Activated naive CD8-positive, alpha-beta T cell treated with anti-CD3 and anti-CD28 coated beads, Interleukin-2, amount 10 ng/mL, durations not matched to agents 7 days and 5 days (primary cell): ENCODE measurements at regions not wholly inside any gene's neighbourhood (a gene's known extent, or its start where the extent isn't known, plus 50 kb on each side); places are given as distances from the start of the nearest gene placed in this dataset.

Experiments
- ATAC-seq: fragments of 150-1000 bp; cut with Tn5 transposase; one replicate; pipeline ENCODE4 v1.10.0; 2021; ENCODE audit warnings: low read depth, moderate library complexity
- POLR2A ChIA-PET: fragments of 350-600 bp; sonication (Branson Sonifier 250); formaldehyde crosslinking; loops from one replicate; lab custom pipeline; 2021; ENCODE audit warnings: antibody characterized with exemption; lab: Charles Lee
- DNase-seq: peaks from one replicate; pipeline ENCODE4 v3.0.0; 2021
- H3K27ac Mint-ChIP-seq: one replicate; pipeline ENCODE4 v1.8.0; 2022; ENCODE audit warnings: mild to moderate bottlenecking, mixed read lengths
- H3K27me3 Mint-ChIP-seq: one replicate; pipeline ENCODE4 v1.8.0; 2022; ENCODE audit warnings: mild to moderate bottlenecking, moderate library complexity, mixed read lengths
- H3K36me3 Mint-ChIP-seq: one replicate; pipeline ENCODE4 v1.8.0; 2021; ENCODE audit warnings: mild to moderate bottlenecking, mixed read lengths
- H3K4me1 Mint-ChIP-seq: one replicate; pipeline ENCODE4 v1.8.0; 2021; ENCODE audit warnings: mixed read lengths
- H3K4me3 Mint-ChIP-seq: one replicate; pipeline ENCODE4 v1.8.0; 2022; ENCODE audit warnings: mild to moderate bottlenecking, moderate library complexity, mixed read lengths
- H3K9me3 Mint-ChIP-seq: one replicate; pipeline ENCODE4 v1.8.0; 2021; ENCODE audit warnings: mixed read lengths

DNA sequence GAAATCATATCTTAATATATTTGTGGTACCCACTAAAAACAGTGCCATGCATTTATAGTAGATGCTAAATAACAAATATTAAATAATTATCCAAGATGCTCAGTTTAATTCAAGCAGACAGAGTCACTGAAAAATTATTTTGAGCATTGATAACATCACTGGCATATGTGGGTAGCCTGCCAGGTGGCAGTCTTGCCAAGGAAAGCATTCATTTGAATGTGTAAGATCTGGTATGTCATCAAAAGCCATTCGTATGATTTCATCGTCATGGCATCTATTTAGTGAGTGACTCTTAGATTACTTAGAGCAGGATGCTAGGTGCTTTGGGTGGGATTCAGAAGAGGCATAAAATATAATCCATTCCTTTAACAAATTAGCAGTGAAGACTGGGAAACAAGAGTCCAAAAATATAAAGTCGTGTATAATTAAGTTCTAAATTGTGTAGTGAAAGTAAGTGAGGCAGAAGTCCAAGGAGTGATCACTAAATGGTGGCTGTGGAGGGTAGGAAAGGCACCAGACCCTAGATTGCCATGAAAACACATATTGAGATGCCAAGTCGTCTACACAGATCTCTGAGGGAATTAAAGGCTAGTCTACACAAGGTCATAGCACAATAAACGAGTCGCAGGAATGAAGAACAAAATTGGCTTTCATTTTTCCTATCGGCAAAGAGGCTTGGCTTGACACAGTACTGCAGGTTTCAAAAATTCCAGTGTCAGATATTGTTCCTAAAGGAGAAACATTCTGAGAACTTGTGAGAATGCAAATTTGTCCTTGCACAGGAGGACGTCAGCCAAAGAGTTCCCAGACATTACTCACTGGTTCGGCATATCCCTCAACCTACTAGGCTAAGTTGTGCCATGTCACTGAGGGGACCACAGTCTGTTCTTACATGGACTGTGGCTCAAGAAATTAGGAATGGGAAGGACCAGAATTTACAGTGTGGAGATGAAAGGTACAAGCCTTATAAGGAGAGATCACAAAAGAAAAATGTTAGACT lies 130.8 kb downstream of the LYPLAL1 start:
- H3K4me1 Mint-ChIP-seq, result no peaks in the 10 kb centered on the region
- peaks cover 4% of the 10 kb centered on the region for H3K9me3 Mint-ChIP-seq
- DNase-seq (no peak), ATAC-seq (no peak)
- H3K4me3 Mint-ChIP-seq, result no peak overlapping the region
- POLR2A ChIA-PET, result no interaction called here
- H3K27ac Mint-ChIP-seq, result no peak overlapping the region
- no peaks in the 10 kb centered on the region for H3K36me3 Mint-ChIP-seq
- no peaks in the 10 kb centered on the region for H3K27me3 Mint-ChIP-seq

DNA sequence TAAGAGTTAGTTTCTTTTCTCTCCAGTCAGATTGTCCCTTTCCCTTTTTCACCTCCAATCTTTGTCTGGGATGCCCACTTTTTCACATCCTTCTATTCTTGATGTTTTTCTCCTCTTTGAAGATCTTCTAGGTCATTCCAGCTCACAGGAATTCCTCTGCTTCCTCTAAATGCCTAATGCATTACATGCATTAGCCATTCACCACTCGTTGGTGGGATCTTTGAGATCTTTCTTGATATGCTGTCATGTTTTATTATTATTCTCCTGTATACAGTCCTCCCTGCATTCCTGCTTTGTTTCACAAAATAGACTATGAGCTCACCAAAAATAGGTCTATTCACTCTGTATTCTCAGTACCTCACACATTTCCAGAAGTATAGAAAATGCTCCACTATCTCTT lies 129.0 kb downstream of the LYPLAL1 start:
- Mint-ChIP-seq H3K27ac (no peak overlapping the region), H3K9me3 (peaks cover 1% of the 10 kb centered on the region), H3K4me1 (no peaks in the 10 kb centered on the region), H3K4me3 (no peak overlapping the region), H3K27me3 (no peaks in the 10 kb centered on the region), H3K36me3 (no peaks in the 10 kb centered on the region)
- no peak for ATAC-seq
- POLR2A ChIA-PET, result no interaction called here
- DNase-seq, result no peak

- no peaks in the 10 kb centered on the region for H3K4me1 Mint-ChIP-seq
- DNase-seq, result no peak
- H3K36me3 Mint-ChIP-seq, result no peaks in the 10 kb centered on the region
- no peak overlapping the region for H3K27ac Mint-ChIP-seq
- H3K9me3 Mint-ChIP-seq, result no peaks in the 10 kb centered on the region
- POLR2A ChIA-PET, result no interaction called here
- ATAC-seq, result no peak
- H3K27me3 Mint-ChIP-seq, result no peaks in the 10 kb centered on the region
- no peak overlapping the region for H3K4me3 Mint-ChIP-seq
Observed at GRCh38 chr1:219299420-219299819, 125.7 kb downstream of the LYPLAL1 start.

GRCh38 chr1:219298571-219299148 lies 125.0 kb downstream of the LYPLAL1 start:
- no peak for DNase-seq
- ATAC-seq, result no peak
- H3K27me3 Mint-ChIP-seq, result no peaks in the 10 kb centered on the region
- POLR2A ChIA-PET, result no interaction called here
- H3K4me3 Mint-ChIP-seq, result no peak overlapping the region
- H3K27ac Mint-ChIP-seq, result no peak overlapping the region
- no peaks in the 10 kb centered on the region for H3K9me3 Mint-ChIP-seq
- no peaks in the 10 kb centered on the region for H3K4me1 Mint-ChIP-seq
- no peaks in the 10 kb centered on the region for H3K36me3 Mint-ChIP-seq

GRCh38 chr1:219296430-219297355 lies 123.0 kb downstream of the LYPLAL1 start:
- H3K9me3 Mint-ChIP-seq, result no peaks in the 10 kb centered on the region
- H3K4me3 Mint-ChIP-seq, result no peak overlapping the region
- DNase-seq, result no peak
- H3K27ac Mint-ChIP-seq, result no peak overlapping the region
- ATAC-seq, result no peak
- POLR2A ChIA-PET, result no interaction called here
- H3K36me3 Mint-ChIP-seq, result no peaks in the 10 kb centered on the region
- H3K27me3 Mint-ChIP-seq, result no peaks in the 10 kb centered on the region
- H3K4me1 Mint-ChIP-seq, result no peaks in the 10 kb centered on the region

DNA sequence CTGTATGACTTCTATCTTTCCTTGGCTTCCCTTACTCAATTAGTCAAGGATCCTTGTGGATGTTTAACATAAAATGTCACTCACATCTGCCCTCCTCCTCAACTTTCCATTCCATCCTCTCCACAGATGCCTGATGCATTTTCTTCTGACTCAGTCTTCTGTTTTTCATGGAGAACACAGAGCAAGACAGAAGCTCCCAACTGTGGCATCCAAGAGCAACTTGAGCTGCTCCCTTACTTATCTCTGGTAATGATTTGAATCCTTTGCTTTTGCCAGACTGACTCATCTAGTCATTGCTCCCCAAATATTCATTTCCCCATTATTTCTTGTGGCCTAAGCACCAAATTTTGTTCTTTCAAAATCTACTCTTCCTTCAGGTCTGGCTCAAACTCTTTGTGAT lies 120.6 kb downstream of the LYPLAL1 start:
- Mint-ChIP-seq H3K9me3 (no peaks in the 10 kb centered on the region), H3K36me3 (no peaks in the 10 kb centered on the region), H3K27me3 (no peaks in the 10 kb centered on the region), H3K4me1 (no peaks in the 10 kb centered on the region), H3K4me3 (no peak overlapping the region), H3K27ac (no peak overlapping the region)
- DNase-seq (no peak), ATAC-seq (no peak)
- POLR2A ChIA-PET, result no interaction called here

DNA sequence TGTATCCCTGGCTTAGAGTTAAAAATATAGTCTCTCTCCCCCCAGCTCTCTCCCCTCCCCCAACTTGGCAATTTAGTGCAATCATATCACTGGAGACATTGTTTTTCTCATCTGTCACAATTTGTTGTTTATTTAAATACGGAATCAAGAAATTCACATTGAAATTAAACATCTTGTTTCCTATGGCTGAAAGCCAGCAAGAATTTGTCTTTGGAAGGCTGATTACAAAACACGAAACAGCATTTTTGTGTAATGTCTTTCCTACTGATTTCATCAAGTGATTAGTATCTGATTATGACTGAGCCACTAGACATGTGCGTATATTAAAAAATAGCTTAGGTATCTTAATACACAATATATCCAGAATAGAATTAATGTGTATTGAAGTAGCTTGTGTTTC lies 119.7 kb downstream of the LYPLAL1 start:
- H3K27ac Mint-ChIP-seq, result no peak overlapping the region
- DNase-seq (no peak), ATAC-seq (no peak)
- no peak overlapping the region for H3K4me3 Mint-ChIP-seq
- no peaks in the 10 kb centered on the region for H3K27me3 Mint-ChIP-seq
- POLR2A ChIA-PET, result no interaction called here
- no peaks in the 10 kb centered on the region for H3K36me3 Mint-ChIP-seq
- no peaks in the 10 kb centered on the region for H3K9me3 Mint-ChIP-seq
- no peaks in the 10 kb centered on the region for H3K4me1 Mint-ChIP-seq

- POLR2A ChIA-PET, result no interaction called here
- H3K36me3 Mint-ChIP-seq, result no peaks in the 10 kb centered on the region
- H3K4me3 Mint-ChIP-seq, result no peak overlapping the region
- no peaks in the 10 kb centered on the region for H3K4me1 Mint-ChIP-seq
- H3K27me3 Mint-ChIP-seq, result no peaks in the 10 kb centered on the region
- no peaks in the 10 kb centered on the region for H3K9me3 Mint-ChIP-seq
- DNase-seq, result no peak
- no peak overlapping the region for H3K27ac Mint-ChIP-seq
- no peak for ATAC-seq
Observed at GRCh38 chr1:219292999-219293398, 119.3 kb downstream of the LYPLAL1 start.

- Mint-ChIP-seq H3K36me3 (no peaks in the 10 kb centered on the region), H3K4me1 (no peaks in the 10 kb centered on the region), H3K4me3 (no peak overlapping the region), H3K9me3 (no peaks in the 10 kb centered on the region), H3K27me3 (no peaks in the 10 kb centered on the region), H3K27ac (no peak overlapping the region)
- DNase-seq (no peak), ATAC-seq (no peak)
- POLR2A ChIA-PET, result no interaction called here
Observed at GRCh38 chr1:219292341-219292740, 118.7 kb downstream of the LYPLAL1 start.

DNA sequence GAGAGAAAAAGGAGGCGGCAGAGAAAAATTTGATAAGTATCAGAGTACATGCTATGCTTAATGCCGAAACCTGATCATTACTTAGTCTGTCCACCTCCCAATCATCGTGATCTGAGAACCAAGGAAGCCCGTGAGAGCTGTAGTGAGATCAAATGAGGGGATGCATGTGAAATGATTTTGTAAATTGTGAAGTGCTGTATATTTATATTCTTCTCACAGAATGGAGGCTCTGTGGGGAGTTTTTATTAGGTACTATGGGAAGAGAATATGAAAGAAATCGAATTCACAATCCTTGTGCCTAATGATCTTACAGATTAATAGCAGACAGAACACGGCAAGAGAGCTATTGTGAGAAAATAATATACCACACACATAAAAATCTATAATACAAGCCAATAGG lies 115.5 kb downstream of the LYPLAL1 start:
- Mint-ChIP-seq H3K9me3 (peaks cover 1% of the 10 kb centered on the region), H3K36me3 (no peaks in the 10 kb centered on the region), H3K27ac (no peak overlapping the region), H3K27me3 (no peaks in the 10 kb centered on the region), H3K4me3 (no peak overlapping the region), H3K4me1 (no peaks in the 10 kb centered on the region)
- POLR2A ChIA-PET, result no interaction called here
- ATAC-seq (no peak), DNase-seq (no peak)

GRCh38 chr1:219283541-219283940 lies 109.9 kb downstream of the LYPLAL1 start:
- POLR2A ChIA-PET, result no interaction called here
- H3K9me3 Mint-ChIP-seq, result peaks cover 1% of the 10 kb centered on the region
- no peak overlapping the region for H3K4me3 Mint-ChIP-seq
- no peak for ATAC-seq
- no peaks in the 10 kb centered on the region for H3K4me1 Mint-ChIP-seq
- no peaks in the 10 kb centered on the region for H3K27me3 Mint-ChIP-seq
- H3K27ac Mint-ChIP-seq, result no peak overlapping the region
- DNase-seq, result no peak
- no peaks in the 10 kb centered on the region for H3K36me3 Mint-ChIP-seq

GRCh38 chr1:219281831-219282230 lies 108.2 kb downstream of the LYPLAL1 start:
- H3K4me3 Mint-ChIP-seq, result no peak overlapping the region
- no peaks in the 10 kb centered on the region for H3K4me1 Mint-ChIP-seq
- DNase-seq, result no peak
- no peak for ATAC-seq
- no peaks in the 10 kb centered on the region for H3K36me3 Mint-ChIP-seq
- no peaks in the 10 kb centered on the region for H3K27me3 Mint-ChIP-seq
- POLR2A ChIA-PET, result no interaction called here
- peaks cover 1% of the 10 kb centered on the region for H3K9me3 Mint-ChIP-seq
- no peak overlapping the region for H3K27ac Mint-ChIP-seq

DNA sequence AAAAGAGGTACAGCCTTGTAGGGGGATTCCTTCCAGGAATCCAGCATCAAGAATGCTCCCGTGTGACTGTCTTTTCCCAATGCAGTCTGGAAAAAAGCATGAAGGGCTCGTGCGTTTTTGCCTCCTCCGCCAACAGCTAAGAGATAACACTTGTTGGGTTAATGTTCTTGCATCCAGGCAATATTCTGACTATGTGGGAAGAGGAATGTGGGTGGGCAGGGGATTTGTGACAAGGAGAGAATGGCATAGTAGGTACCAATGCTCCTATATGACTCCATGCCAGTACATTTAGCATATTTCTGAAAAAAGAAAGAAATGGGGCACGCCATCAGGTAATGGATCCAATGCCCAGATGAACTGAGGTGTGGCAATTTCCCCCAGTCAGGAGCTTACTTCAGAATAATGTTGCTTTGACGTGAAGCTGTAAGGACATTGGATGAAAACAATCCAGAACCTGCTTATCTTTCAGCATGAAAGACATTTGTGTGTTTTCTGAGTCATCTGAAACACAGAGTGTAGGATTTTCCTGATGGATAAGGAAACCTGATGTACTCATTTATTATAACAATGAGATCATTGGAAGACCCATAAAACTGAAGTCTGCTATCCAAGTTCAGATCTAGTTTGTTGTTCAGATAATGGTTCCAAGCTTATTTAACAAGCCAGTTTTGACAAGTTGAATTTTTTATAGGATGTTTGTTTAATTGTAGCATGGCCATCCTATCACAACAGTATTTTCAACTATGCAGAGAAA lies 105.5 kb downstream of the LYPLAL1 start:
- no peak overlapping the region for H3K27ac Mint-ChIP-seq
- H3K9me3 Mint-ChIP-seq, result no peaks in the 10 kb centered on the region
- H3K4me3 Mint-ChIP-seq, result no peak overlapping the region
- no peaks in the 10 kb centered on the region for H3K27me3 Mint-ChIP-seq
- H3K36me3 Mint-ChIP-seq, result no peaks in the 10 kb centered on the region
- POLR2A ChIA-PET, result no interaction called here
- ATAC-seq, result no peak
- no peak for DNase-seq
- no peaks in the 10 kb centered on the region for H3K4me1 Mint-ChIP-seq
